Left lung (tissue), 4 donors: ENCODE measurements at regions not wholly inside any gene's neighbourhood (a gene's known extent, or its start where the extent isn't known, plus 50 kb on each side); places are given as distances from the start of the nearest gene placed in this dataset.

Experiments used
- ATAC-seq: fragments of 200-7000 bp; cut with Tn5 transposase; one replicate; pipeline ENCODE4 v1.9.1; 2020; ENCODE audit warnings: moderate library complexity
- DNase-seq, 4 donors: peaks; one replicate each; pipeline ENCODE4 v3.0.0-alpha.2; 2013 to 2020
- H3K27ac ChIP-seq, 2 donors: fragments of 200-600 bp; sonication (generic) in 1 of 2; one replicate each; pipeline versions ENCODE4 v1.5.0 to v1.8.0; 2020 to 2021
- H3K27me3 ChIP-seq, 2 donors: fragments of 200-600 bp; sonication (generic) in 1 of 2; one replicate each; pipeline versions ENCODE4 v1.5.0 to v1.8.0; 2020 to 2021
- H3K36me3 ChIP-seq, 2 donors: fragments of 200-600 bp; sonication (generic) in 1 of 2; one replicate each; pipeline versions ENCODE4 v1.5.0 to v1.8.0; 2020 to 2021
- H3K4me1 ChIP-seq, 2 donors: fragments of 200-600 bp; one replicate each; pipeline ENCODE4 v1.8.0; 2021
- H3K4me3 ChIP-seq, 2 donors: fragments of 200-600 bp; sonication (generic) in 1 of 2; one replicate each; pipeline versions ENCODE4 v1.5.0 to v1.8.0; 2020 to 2021; ENCODE audit warnings: mild to moderate bottlenecking in 1 of 2
- H3K9me3 ChIP-seq, 2 donors: fragments of 200-600 bp; sonication (generic) in 1 of 2; one replicate each; pipeline versions ENCODE4 v1.5.0 to v1.8.0; 2020 to 2021
- intact Hi-C, 2 donors: fragments of 100-400 bp; cut with DNase I; formaldehyde crosslinking; loops; one replicate each; pipeline versions ENCODE4 v1.11.2 to v1.14.2; 2022
- TF ChIP-seq, protein P1 (sequence below), 2 donors: fragments of 200-600 bp; sonication (generic) in 1 of 2; IDR thresholded peaks; one replicate each; pipeline versions ENCODE4 v1.5.0 to v1.8.0; 2021; ENCODE audit warnings: antibody characterized with exemption in 2 of 2
- donor health status: DM: no; HTN: yes; CAD: no.
- donor health status: DM: no; HTN: no; CAD: no.

DNA sequence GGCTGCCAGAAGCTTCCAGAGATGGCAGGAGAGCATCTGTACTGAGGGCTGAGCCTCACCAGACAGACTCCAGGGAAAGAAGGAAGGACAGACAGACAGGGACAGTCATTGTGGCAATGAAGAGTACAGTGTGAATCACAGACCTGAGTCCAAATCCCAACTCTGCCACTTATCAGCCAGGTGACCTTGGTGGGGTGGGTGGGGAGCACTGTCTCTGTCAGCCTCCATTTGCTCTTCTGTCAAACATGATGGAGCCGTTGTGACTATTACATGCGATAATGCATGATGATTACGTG, 85.9 kb upstream of the FSTL4 start:
- intact Hi-C loops = no loop called here
- DNase-seq (no peak), ATAC-seq (no peak)
- Histone ChIP-seq H3K27ac (no peak overlapping the region), H3K27me3 (no peaks in the 10 kb centered on the region), H3K4me1 (no peaks in the 10 kb centered on the region), H3K36me3 (no peaks in the 10 kb centered on the region), H3K4me3 (no peak overlapping the region), H3K9me3 (no peaks in the 10 kb centered on the region)
- TF ChIP-seq, protein P1, sequence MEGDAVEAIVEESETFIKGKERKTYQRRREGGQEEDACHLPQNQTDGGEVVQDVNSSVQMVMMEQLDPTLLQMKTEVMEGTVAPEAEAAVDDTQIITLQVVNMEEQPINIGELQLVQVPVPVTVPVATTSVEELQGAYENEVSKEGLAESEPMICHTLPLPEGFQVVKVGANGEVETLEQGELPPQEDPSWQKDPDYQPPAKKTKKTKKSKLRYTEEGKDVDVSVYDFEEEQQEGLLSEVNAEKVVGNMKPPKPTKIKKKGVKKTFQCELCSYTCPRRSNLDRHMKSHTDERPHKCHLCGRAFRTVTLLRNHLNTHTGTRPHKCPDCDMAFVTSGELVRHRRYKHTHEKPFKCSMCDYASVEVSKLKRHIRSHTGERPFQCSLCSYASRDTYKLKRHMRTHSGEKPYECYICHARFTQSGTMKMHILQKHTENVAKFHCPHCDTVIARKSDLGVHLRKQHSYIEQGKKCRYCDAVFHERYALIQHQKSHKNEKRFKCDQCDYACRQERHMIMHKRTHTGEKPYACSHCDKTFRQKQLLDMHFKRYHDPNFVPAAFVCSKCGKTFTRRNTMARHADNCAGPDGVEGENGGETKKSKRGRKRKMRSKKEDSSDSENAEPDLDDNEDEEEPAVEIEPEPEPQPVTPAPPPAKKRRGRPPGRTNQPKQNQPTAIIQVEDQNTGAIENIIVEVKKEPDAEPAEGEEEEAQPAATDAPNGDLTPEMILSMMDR (IDR thresholded peaks at IDR 0.05) = no peak

DNA sequence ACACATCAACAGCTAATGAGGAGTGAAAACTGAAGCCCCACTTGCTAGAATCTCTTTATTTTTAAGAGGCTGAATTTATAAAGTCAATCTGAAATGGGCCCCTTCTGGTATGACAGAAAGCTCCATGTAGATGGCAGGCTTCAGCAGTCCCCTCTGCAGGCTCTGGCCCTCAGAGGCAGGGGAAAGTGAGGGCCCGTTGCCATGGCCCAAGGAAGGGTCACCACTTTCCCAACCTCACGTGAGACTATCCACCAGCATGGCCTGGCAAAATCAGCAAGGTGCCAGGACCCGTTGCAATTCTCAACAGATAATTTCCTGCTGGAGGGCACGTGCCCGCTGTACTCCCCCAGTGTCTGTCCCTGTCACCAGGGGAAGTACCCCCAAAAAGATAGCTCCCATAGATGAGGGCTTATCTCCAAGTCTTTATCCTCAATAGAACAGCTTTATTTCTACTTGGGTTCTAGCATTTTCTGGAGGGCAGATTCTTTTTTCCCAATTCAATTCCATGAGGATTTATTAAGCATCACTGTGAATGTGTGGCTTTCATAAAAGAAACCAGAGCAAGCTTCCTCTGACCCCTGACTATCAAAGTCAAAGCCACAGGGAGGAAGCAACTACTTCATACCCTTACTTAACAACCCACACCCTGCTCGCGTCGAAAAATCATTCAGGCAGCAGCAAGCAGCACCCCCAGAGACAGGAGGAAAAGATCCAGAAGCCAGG, 85.4 kb upstream of the FSTL4 start:
- ATAC-seq (no peak), DNase-seq (no peak)
- H3K27me3 ChIP-seq = no peaks in the 10 kb centered on the region
- TF ChIP-seq, protein P1 (IDR thresholded peaks at IDR 0.05) = no peak
- intact Hi-C loops = no loop called here
- no peaks in the 10 kb centered on the region for H3K36me3 ChIP-seq
- no peak overlapping the region for H3K4me3 ChIP-seq
- no peaks in the 10 kb centered on the region for H3K4me1 ChIP-seq
- no peaks in the 10 kb centered on the region for H3K9me3 ChIP-seq
- H3K27ac ChIP-seq = no peak overlapping the region

- Histone ChIP-seq H3K4me1 (no peaks in the 10 kb centered on the region), H3K27me3 (no peaks in the 10 kb centered on the region), H3K27ac (no peak overlapping the region), H3K36me3 (no peaks in the 10 kb centered on the region), H3K4me3 (no peak overlapping the region), H3K9me3 (no peaks in the 10 kb centered on the region)
- ATAC-seq (no peak), DNase-seq (no peak)
- intact Hi-C loops = no loop called here
- TF ChIP-seq, protein P1 (IDR thresholded peaks at IDR 0.05) = no peak
These were observed 84.6 kb upstream of the FSTL4 start for GRCh38 chr5:133696782-133697507.

DNA sequence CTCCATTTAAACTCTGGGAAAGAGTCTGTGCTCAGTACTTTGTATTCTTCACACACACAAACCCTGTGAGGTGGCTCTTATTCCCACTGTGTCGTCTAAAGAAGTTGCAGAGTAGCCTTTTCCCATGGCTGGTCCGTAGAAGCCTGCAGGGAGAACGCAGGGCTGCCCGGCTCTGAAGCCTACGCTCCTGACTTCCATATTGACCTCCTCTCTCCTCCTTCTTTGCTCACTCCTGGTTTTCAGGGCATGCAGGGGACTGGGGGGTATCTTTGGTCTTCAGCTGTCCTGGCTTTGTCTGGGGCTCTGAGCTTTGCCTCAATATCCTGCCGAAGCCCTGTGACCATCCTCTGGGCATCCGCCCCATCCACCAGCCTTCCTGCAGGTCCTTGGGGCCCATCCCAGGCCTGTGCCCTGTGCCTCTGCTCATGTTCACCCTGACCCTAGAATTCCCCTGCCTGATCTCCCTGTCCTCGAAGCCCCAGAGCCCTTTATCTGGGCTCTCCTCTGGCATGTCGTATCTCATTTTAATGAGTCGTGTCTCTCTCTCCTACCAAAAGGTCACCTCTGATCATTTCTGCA, 83.8 kb upstream of the FSTL4 start:
- Histone ChIP-seq H3K27me3 (no peaks in the 10 kb centered on the region), H3K27ac (no peak overlapping the region), H3K9me3 (no peaks in the 10 kb centered on the region), H3K4me3 (no peak overlapping the region), H3K4me1 (no peaks in the 10 kb centered on the region), H3K36me3 (no peaks in the 10 kb centered on the region)
- DNase-seq = no peak
- intact Hi-C loops = no loop called here
- no peak for ATAC-seq
- TF ChIP-seq, protein P1 (IDR thresholded peaks at IDR 0.05) = no peak

GRCh38 chr5:133694181-133694831, 82.0 kb upstream of the FSTL4 start:
- intact Hi-C loops = no loop called here
- TF ChIP-seq, protein P1 (IDR thresholded peaks at IDR 0.05) = no peak
- H3K27me3 ChIP-seq = peaks cover 0 to 12% of the 10 kb centered on the region in 2 donors

More at GRCh38 chr5:133694181-133694831, 82.0 kb upstream of the FSTL4 start:
- Histone ChIP-seq H3K36me3 (no peaks in the 10 kb centered on the region), H3K4me3 (no peak overlapping the region), H3K9me3 (no peaks in the 10 kb centered on the region), H3K4me1 (no peaks in the 10 kb centered on the region), H3K27ac (no peak overlapping the region)
- DNase-seq (no peak), ATAC-seq (peak; percentile 34)
